Nephron progenitor cell (in vitro differentiated cells): ENCODE measurements at regions not wholly inside any gene's neighbourhood (a gene's known extent, or its start where the extent isn't known, plus 50 kb on each side); places are given as distances from the start of the nearest gene placed in this dataset.

Source experiments
- DNase-seq: peaks from one replicate; pipeline ENCODE4 v3.0.0; 2021
- H3K27ac Mint-ChIP-seq: 2 replicates; pipeline ENCODE4 v1.8.0; 2021; ENCODE audit warnings: mild to moderate bottlenecking, moderate library complexity, mixed read lengths
- H3K27me3 Mint-ChIP-seq: 2 replicates; pipeline ENCODE4 v1.8.0; 2021; ENCODE audit warnings: mild to moderate bottlenecking, low read depth, mixed read lengths; ENCODE audit not compliant: poor library complexity
- H3K36me3 Mint-ChIP-seq: 2 replicates; pipeline ENCODE4 v1.8.0; 2021; ENCODE audit warnings: low read depth, mixed read lengths
- H3K4me1 Mint-ChIP-seq: 2 replicates; pipeline ENCODE4 v1.8.0; 2021; ENCODE audit warnings: mixed read lengths
- H3K4me3 Mint-ChIP-seq: 2 replicates; pipeline ENCODE4 v1.8.0; 2021; ENCODE audit warnings: mild to moderate bottlenecking, moderate library complexity, mixed read lengths
- H3K9me3 Mint-ChIP-seq: 2 replicates; pipeline ENCODE4 v1.8.0; 2021; ENCODE audit warnings: mild to moderate bottlenecking, moderate library complexity, mixed read lengths
- TF ChIP-seq, protein P1 (sequence below): fragments of 200-600 bp; sonication (generic); IDR thresholded peaks from 2 replicates; pipeline ENCODE4 v1.5.0; 2021; ENCODE audit warnings: antibody characterized with exemption

DNA sequence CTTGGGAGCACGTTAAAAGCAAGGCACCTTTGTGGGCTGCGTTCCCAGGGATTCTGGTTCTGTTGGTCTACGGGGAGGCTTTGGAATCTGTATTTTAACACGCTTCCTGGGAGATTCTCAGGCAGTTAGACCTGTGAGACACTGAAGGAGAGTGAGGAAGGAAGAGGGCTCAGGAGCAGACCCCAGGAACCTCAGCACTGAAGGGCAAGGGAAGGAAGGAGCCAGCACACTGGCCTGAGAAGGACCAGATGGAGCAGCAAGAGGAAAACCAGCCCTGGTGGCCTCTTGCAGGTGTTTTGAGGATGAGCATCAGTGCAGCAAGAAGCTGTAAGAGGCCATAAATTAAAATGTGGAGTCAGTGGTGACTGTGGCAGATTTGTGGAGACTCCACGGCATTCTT is 146.7 kb downstream of the RPLP1 start:
- TF ChIP-seq, protein P1, sequence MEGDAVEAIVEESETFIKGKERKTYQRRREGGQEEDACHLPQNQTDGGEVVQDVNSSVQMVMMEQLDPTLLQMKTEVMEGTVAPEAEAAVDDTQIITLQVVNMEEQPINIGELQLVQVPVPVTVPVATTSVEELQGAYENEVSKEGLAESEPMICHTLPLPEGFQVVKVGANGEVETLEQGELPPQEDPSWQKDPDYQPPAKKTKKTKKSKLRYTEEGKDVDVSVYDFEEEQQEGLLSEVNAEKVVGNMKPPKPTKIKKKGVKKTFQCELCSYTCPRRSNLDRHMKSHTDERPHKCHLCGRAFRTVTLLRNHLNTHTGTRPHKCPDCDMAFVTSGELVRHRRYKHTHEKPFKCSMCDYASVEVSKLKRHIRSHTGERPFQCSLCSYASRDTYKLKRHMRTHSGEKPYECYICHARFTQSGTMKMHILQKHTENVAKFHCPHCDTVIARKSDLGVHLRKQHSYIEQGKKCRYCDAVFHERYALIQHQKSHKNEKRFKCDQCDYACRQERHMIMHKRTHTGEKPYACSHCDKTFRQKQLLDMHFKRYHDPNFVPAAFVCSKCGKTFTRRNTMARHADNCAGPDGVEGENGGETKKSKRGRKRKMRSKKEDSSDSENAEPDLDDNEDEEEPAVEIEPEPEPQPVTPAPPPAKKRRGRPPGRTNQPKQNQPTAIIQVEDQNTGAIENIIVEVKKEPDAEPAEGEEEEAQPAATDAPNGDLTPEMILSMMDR: no peak
- DNase-seq: no peak
- Mint-ChIP-seq H3K27ac (no peak overlapping the region), H3K4me3 (no peak overlapping the region), H3K9me3 (peaks cover 4% of the 10 kb centered on the region), H3K4me1 (peaks cover 36% of the 10 kb centered on the region), H3K27me3 (peaks cover 43% of the 10 kb centered on the region), H3K36me3 (no peaks in the 10 kb centered on the region)

DNA sequence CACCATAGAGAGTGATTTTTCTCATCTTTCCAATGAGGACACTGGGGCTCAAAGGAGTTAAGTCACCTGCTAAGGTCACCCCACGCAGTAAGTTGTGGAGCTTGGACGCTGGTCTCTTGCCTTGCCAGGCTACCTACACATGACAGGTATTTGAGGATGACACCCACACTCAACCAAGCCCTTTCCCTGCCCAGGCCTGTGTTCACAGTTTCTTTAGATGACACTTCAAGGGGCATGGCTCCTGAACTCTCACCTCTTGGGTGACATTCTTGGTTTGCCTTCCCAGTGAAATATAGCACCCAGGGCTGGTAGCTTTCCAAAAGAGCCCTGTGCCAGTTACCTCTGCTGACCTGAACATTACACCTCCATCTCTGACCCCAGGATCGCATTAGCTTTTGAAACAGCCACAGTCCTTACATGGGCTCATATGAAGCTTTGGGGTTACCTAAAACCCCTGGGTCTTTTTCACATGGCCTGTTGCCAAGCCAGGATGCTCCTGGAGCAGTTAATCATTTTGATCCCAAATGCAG is 148.0 kb downstream of the RPLP1 start:
- TF ChIP-seq, protein P1: no peak
- no peak for DNase-seq
- Mint-ChIP-seq H3K4me3 (no peak overlapping the region), H3K27ac (no peak overlapping the region), H3K27me3 (peaks cover 48% of the 10 kb centered on the region), H3K9me3 (peaks cover 4% of the 10 kb centered on the region), H3K36me3 (no peaks in the 10 kb centered on the region), H3K4me1 (peaks cover 22% of the 10 kb centered on the region)

- no peak overlapping the region for H3K4me3 Mint-ChIP-seq
- H3K27me3 Mint-ChIP-seq: peaks cover 48% of the 10 kb centered on the region
- H3K36me3 Mint-ChIP-seq: no peaks in the 10 kb centered on the region
- DNase-seq: no peak
- TF ChIP-seq, protein P1: no peak
- peaks cover 15% of the 10 kb centered on the region for H3K4me1 Mint-ChIP-seq
- H3K9me3 Mint-ChIP-seq: peaks cover 4% of the 10 kb centered on the region
- no peak overlapping the region for H3K27ac Mint-ChIP-seq
Observed at GRCh38 chr15:69601711-69602504, 149.3 kb downstream of the RPLP1 start.

- TF ChIP-seq, protein P1: no peak
- DNase-seq: no peak
- peaks cover 47% of the 10 kb centered on the region for H3K27me3 Mint-ChIP-seq
- no peak overlapping the region for H3K4me3 Mint-ChIP-seq
- no peaks in the 10 kb centered on the region for H3K36me3 Mint-ChIP-seq
- no peak overlapping the region for H3K27ac Mint-ChIP-seq
- H3K9me3 Mint-ChIP-seq: peaks cover 1% of the 10 kb centered on the region
- peaks cover 11% of the 10 kb centered on the region for H3K4me1 Mint-ChIP-seq
Observed at GRCh38 chr15:69602921-69603320, 150.3 kb downstream of the RPLP1 start.

GRCh38 chr15:69603369-69604071 is 150.9 kb downstream of the RPLP1 start:
- H3K9me3 Mint-ChIP-seq: no peaks in the 10 kb centered on the region
- peaks cover 41% of the 10 kb centered on the region for H3K27me3 Mint-ChIP-seq
- H3K27ac Mint-ChIP-seq: no peak overlapping the region
- no peaks in the 10 kb centered on the region for H3K36me3 Mint-ChIP-seq
- DNase-seq: no peak
- TF ChIP-seq, protein P1: no peak
- no peak overlapping the region for H3K4me3 Mint-ChIP-seq
- peaks cover 9% of the 10 kb centered on the region for H3K4me1 Mint-ChIP-seq
